ENCODE measurements at regions not wholly inside any gene's neighbourhood (a gene's known extent, or its start where the extent isn't known, plus 50 kb on each side); places are given as distances from the start of the nearest gene placed in this dataset.

GRCh38 chr13:67877031-67877430 is 646.9 kb upstream of the PCDH9 start:
- DNase-seq, result no peak

DNA sequence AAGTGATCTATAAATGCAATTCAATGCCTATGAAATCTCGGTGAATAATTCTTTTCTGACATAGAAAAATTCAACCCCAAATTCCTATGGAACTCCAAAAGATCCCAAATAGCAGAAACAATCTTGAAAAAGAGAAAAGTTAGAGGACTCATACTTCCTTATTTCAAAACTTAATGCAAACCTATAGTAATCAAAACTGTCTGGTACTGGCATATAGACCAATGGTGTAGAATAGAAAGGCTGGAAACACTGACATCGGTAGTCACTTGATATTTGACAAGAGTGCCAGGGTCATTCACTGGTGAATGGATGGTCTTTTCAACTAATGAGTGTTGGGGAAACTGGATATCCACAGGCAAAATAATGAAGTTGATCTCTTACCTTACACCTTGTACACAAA is 637.1 kb upstream of the PCDH9 start:
- no peak for DNase-seq

GRCh38 chr13:67860315-67860714 is 630.2 kb upstream of the PCDH9 start:
- DNase-seq, result no peak

DNA sequence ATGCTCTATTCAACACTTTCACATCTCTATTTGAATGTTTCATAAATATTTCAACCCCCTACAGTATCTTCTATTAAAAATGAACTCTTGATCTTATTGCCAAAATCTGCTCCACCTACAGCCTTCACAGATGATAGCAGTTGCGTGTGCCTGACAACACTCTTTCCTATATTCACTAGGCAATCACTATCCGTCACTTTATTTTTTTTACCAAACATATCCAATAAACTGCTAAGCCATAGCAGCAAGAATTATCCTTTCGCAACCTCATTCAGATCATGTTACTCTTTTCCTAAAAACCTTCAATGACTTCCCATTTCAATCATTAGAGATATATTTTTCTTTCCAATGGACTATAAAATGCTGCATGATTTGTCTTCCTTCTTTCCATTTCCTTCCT is 629.8 kb upstream of the PCDH9 start:
- no peak for DNase-seq

DNA sequence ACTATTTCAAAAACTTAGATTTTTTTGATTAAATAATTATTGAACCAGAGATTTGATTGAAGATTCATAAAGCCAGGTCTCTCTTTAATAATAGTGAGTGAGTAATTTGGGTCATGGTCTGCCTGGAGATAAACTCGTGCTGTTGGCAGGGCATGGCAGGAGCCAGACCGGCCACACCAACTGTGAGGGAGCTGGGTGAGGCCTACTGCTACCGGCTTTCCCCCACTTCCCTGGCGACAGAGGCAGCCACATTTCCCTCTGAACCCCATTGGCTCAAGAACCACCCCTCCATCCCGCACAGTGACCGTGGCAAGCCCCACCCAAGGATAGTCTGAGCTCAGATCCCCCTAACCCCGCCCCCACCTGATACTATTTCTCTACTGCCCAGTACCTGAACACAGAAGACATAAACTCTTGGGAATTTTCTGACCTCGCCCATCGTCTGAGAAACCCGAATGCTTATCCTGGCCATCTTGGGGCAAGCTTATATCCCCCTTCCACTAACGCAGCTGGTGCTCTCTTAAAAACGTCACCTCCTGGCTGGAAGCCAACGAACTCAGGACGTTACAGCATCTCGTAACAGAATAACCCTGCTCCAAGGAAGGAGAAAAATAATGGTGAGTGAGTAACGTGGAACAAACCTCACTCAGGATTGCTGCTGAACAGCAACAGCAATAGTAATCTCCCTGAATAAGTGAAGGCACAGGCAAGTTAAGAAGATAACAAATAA is 627.6 kb upstream of the PCDH9 start:
- DNase-seq, result no peak

- no peak for DNase-seq
These were observed 626.8 kb upstream of the PCDH9 start for GRCh38 chr13:67856955-67857354.

GRCh38 chr13:67855741-67856238 is 625.7 kb upstream of the PCDH9 start:
- no peak for DNase-seq

DNA sequence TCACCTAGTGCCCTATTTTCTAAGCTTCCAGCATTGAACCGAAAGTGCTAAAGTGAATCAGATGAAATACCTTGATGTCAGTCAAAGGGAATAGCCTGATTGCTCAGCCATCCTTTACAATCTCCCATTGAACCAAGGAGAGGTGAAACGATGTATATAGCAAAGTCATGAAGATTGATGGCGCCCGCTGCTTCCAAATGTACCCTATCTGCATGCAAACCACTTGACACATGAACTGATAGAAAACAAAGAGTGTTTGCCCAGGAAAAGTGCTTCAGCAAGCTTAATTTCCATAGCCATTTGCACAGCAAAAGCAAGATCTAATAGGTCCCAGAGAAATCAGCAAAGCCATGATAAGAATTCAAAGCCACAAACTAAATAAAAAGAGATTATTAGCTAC is 624.9 kb upstream of the PCDH9 start:
- no peak for DNase-seq

GRCh38 chr13:67844574-67844973 is 614.4 kb upstream of the PCDH9 start:
- DNase-seq, result no peak

DNA sequence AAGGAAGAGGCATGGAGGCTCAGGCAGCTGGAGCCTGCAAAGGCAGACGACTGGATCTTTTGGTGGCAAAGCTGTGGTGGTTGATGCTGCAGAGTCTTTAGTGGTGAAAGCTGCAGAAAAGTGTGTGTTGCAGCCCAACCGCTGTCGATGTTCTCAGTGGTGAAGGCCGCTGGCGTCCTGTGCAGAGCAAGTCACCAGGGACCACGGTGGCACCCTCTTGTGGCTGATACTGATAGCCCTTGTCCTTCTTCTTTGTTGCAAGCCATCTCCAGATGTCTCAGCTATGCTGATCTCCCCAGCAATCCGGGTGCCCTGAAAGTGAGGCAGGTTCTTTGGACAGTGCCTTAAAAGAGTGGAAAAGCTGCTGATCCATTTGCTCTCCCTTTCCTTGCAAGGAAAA is 610.9 kb upstream of the PCDH9 start:
- DNase-seq, result no peak

DNA sequence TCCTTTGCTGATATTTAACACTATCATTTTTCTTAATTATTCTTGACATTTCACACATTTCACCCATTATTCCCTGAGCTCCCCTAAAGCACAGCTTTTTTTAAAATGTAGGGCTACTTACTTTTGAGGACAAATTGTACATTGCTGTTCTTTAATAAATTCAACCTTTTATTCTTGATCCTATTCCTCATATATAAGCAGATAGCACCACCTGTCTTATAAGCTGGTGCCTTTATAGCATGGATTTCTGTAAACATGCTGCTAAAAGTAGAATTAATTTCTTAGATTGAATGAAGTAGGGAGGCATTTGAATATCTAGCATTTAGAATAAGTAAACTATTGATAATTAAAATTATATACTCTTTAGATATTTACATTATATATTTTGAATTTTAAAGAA is 603.4 kb upstream of the PCDH9 start:
- no peak for DNase-seq

DNA sequence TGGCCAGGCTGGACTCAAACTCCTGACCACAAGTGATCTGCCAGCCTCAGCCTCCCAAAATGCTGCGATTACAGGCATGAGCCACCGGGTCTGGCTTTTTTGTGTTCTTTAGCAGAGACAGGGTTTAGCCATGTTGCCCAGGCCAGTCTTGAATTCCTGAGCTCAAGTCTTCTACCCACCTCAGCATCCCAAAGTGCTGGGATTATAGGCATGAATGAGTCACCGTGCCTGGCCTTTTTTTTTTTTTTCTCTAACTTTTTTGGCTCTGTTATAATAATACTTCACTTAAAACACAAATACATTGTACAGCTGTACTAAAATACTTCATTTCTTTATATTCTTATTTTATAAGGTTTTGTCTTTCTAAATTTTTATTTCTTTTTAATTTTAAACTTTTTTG is 599.5 kb upstream of the PCDH9 start:
- no peak for DNase-seq

DNA sequence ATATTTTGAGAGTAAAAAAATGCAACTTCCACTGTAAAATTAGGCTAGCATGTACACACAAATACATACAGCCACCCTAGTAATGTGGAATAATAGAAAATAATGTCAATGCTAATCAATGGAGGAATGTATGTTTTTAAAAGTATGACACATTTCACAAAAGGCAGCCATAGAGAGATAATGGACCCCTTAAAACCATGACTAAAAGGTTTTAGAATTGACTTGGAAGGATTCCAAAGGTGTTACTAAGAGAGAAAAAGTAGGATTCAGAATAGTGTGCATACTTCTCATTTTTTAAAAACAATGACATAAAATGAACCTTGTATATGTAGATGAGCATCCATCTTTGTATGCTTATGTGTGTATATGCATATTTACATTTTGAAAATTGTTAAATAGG is 597.9 kb upstream of the PCDH9 start:
- DNase-seq, result no peak

DNA sequence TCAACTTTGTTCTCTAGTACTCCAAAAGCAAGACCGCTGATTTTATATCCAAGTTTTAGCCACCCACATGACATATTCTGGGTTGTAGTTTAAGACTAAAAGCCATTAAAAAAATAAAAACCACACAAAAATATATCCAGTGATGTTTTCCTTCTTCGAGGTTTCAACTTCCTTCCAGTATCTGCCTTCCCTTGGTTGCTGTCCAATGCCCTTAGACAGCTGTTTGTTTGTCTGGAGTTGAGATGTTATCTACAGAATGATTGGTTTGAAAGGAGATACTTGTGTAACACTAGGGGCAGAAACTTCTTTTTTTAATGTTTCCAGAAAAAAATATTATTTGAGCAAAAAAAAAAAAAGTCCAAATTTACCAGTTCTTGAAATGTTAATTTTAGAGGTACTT is 591.5 kb upstream of the PCDH9 start:
- DNase-seq, result no peak

DNA sequence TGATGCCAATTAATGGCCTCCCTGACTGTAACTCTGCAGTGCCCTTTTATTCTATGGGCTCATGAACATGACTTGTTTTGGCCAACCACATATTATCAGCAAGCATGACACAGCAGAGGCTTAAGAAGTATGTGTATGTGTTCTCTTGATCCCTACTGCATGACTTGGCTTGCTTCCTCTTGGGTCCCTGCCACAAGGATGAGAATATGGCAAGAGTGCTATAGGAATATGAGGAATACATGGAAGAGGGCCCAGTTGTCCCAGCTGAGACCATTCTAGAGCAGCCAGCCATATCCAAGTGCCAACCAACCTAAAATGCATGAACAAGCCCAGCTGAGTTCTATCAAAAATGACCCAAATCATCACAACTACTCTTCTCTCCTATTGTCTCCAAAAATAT is 576.7 kb upstream of the PCDH9 start:
- no peak for DNase-seq

GRCh38 chr13:67803118-67803517 is 573.0 kb upstream of the PCDH9 start:
- DNase-seq, result no peak

- DNase-seq, result no peak
These were observed 562.1 kb upstream of the PCDH9 start for GRCh38 chr13:67792151-67792676.

DNA sequence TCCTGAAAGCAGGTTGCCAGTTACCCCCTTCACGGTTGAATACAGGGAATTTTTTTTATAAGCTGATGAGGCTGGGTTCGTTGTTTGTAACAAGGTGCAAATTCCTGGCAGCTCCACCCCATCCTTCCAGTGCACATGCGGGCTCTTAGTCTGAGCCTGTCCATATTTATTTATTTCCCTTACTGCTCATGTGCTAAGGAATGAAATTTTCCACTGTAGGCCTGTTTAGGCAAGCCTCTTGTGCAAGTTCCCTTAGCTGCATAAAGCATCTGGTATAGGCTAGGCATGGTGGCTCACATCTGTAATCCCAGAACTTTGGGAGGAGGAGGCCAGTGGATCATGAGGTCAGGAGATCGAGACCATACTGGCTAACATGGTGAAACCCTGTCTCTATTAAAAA is 560.9 kb upstream of the PCDH9 start:
- no peak for DNase-seq

DNA sequence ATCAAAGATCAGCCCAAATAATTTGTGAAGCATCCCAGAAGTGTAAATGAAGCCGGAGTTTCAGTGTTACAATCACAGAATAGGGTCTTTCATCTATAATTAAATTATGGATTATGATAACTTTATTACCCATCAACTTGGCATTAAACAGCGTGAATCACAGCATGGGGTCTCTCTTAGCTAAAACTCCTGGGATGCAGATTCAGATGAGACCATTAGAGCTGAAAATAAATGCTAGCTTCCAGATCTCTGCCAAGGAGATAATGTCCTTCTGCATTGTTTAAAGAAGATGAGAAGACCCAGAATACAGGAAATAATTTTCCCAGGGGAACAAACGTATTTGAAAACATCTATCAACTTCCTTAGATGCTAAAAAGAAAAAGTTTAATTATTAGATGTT is 546.0 kb upstream of the PCDH9 start:
- DNase-seq, result no peak

GRCh38 chr13:67775359-67775758 is 545.2 kb upstream of the PCDH9 start:
- no peak for DNase-seq

- no peak for DNase-seq
These were observed 542.8 kb upstream of the PCDH9 start for GRCh38 chr13:67772807-67773453.

DNA sequence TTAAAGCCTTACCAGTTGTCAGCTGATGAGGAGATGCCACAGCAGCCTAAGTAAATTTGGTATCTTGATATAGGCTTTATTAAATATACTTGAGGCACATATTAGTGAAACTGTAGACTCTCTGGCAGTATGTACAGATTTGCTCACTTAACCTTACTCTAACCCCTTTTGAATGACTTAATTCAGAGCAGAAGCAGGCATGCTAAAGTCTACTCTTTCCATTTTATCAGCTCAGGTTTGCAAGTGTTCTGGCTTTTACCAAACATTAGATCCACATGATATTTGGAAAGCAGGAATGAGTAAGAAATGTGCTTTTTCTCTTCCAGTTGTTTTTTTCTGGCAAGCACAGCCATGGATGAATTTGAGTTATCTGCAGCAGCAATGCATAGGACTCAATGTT is 541.0 kb upstream of the PCDH9 start:
- DNase-seq, result no peak

DNA sequence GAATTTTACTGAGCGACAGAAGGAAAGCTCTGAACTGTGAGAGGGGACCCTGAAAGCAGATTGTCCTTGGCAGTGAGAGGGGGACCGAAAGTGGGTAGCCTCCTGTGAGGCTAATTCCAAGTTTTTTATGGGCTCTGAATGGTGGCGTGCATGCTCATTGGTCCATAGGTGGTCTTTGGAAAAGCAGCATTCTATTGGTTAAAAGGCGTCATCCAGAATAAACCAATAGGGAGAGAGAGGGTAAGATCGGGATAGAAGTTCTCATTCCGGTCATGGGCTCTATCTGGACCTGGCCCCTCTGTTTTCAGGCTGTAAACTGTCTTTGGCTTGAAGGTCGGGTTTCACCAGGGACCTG is 539.8 kb upstream of the PCDH9 start:
- no peak for DNase-seq
